ENCODE measurements at regions not wholly inside any gene's neighbourhood (a gene's known extent, or its start where the extent isn't known, plus 50 kb on each side); places are given as distances from the start of the nearest gene placed in this dataset.

DNA sequence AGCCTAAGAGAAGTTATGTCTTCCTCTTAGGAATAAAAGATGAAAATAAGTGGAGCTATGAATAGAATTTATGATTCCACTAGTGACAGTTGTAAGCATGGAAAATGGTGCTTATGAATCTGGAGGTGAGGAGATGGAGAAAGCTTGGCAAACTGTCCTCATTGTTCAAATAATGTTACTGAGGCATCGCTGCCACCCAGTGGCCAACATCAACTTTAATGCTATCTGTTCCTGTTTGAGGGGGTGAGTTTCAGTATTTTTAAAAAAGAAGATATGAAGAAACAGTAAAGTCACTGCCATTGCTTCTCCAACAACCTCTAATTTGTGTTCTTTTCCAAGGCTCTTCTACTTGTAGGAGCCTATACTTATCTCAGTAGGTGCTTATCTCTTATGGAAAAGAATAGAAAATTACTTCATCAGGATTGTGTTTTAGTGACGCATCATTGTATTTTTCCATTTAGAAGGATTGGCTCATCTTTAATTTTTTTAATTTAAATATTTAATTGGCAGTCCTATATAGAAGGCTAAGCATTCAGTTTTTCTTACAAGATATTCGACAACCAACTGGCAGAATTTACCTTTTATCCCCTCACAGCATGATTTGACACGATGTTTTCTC lies 260.4 kb upstream of the P2RY1 start:
- TF ChIP-seq CTCF (IDR thresholded peaks at IDR 0.05; ENCODE audit: borderline replicate concordance, extremely low read depth, low read length, poor library complexity, severe bottlenecking) (peak; percentile 69), EZH2 (IDR thresholded peaks at IDR 0.05; ENCODE audit: borderline replicate concordance, low read depth, low read length, severe bottlenecking) (no peak)

Data from DND-41 (cell line).